SU-DHL-6 (cell line): ENCODE measurements at regions not wholly inside any gene's neighbourhood (a gene's known extent, or its start where the extent isn't known, plus 50 kb on each side); places are given as distances from the start of the nearest gene placed in this dataset.

ENCODE experiments used
- EZH2phosphoT487 ChIP-seq: fragments of 200-600 bp; sonication (generic), shearing (Covaris generic); conservative IDR thresholded peaks from 2 replicates; pipeline ENCODE4 v1.6.1; 2018; ENCODE audit warnings: mild to moderate bottlenecking, antibody characterized with exemption, low read length, moderate library complexity, mixed read lengths
- TF ChIP-seq, protein P1 (sequence below): fragments of 200-600 bp; sonication (generic); IDR thresholded peaks from one replicate; pipeline ENCODE4 v1.5.1; 2017; ENCODE audit warnings: antibody characterized with exemption, mild to moderate bottlenecking, low read length, moderate library complexity; ENCODE audit not compliant: insufficient read depth, poor library complexity, severe bottlenecking

DNA sequence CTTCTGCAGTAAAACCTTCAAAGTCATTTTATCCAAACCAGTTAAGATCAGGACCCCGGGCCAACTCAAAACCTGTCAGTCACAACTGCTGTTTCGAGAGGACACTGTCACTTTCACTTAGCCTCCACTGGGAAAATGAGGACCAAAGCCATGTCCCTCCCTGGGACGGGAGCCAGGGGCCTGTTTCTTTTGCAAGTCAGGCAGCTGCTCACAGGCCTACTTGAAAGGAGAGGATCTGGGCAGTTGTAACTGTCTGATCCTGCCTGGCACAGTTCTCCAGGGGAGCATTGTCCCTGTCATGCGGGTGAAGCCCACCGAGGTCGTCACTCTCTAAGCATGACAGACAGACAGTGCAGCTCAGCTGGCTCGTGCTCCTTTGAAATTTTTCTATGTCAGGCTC lies 276.2 kb downstream of the NPIPA8 start:
- TF ChIP-seq, protein P1, sequence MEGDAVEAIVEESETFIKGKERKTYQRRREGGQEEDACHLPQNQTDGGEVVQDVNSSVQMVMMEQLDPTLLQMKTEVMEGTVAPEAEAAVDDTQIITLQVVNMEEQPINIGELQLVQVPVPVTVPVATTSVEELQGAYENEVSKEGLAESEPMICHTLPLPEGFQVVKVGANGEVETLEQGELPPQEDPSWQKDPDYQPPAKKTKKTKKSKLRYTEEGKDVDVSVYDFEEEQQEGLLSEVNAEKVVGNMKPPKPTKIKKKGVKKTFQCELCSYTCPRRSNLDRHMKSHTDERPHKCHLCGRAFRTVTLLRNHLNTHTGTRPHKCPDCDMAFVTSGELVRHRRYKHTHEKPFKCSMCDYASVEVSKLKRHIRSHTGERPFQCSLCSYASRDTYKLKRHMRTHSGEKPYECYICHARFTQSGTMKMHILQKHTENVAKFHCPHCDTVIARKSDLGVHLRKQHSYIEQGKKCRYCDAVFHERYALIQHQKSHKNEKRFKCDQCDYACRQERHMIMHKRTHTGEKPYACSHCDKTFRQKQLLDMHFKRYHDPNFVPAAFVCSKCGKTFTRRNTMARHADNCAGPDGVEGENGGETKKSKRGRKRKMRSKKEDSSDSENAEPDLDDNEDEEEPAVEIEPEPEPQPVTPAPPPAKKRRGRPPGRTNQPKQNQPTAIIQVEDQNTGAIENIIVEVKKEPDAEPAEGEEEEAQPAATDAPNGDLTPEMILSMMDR, result no peak
- no peak for TF ChIP-seq EZH2phosphoT487
